ENCODE measurements at regions not wholly inside any gene's neighbourhood (a gene's known extent, or its start where the extent isn't known, plus 50 kb on each side); places are given as distances from the start of the nearest gene placed in this dataset.

- Histone ChIP-seq H3K27me3 (ENCODE audit: insufficient read depth, poor library complexity, severe bottlenecking) (no peaks in the 10 kb centered on the region), H3K27ac (replicated peaks) (no peak overlapping the region), H3K4me3 (replicated peaks; ENCODE audit: insufficient read depth, low read length) (no peak overlapping the region)
- TF ChIP-seq REST (IDR thresholded peaks at IDR 0.05; ENCODE audit: insufficient replicate concordance, low read depth) = no peak
- no peak for TF ChIP-seq GABPA (IDR thresholded peaks at IDR 0.05; ENCODE audit: low read depth)
- no peak for TF ChIP-seq SPI1 (IDR thresholded peaks at IDR 0.05; ENCODE audit: borderline replicate concordance, low read depth)
- TF ChIP-seq POLR2AphosphoS5 (IDR thresholded peaks at IDR 0.05; ENCODE audit: low read depth) = no peak
- TF ChIP-seq, protein P1, sequence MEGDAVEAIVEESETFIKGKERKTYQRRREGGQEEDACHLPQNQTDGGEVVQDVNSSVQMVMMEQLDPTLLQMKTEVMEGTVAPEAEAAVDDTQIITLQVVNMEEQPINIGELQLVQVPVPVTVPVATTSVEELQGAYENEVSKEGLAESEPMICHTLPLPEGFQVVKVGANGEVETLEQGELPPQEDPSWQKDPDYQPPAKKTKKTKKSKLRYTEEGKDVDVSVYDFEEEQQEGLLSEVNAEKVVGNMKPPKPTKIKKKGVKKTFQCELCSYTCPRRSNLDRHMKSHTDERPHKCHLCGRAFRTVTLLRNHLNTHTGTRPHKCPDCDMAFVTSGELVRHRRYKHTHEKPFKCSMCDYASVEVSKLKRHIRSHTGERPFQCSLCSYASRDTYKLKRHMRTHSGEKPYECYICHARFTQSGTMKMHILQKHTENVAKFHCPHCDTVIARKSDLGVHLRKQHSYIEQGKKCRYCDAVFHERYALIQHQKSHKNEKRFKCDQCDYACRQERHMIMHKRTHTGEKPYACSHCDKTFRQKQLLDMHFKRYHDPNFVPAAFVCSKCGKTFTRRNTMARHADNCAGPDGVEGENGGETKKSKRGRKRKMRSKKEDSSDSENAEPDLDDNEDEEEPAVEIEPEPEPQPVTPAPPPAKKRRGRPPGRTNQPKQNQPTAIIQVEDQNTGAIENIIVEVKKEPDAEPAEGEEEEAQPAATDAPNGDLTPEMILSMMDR (IDR thresholded peaks at IDR 0.05; ENCODE audit: insufficient read depth, low read length) = no peak
- DNase-seq (ENCODE audit: low read depth in 1 of 2, low spot score in 1 of 2) = no peak
Observed at GRCh38 chr3:7877312-7877711, 624.3 kb upstream of the LMCD1 start.

DNA sequence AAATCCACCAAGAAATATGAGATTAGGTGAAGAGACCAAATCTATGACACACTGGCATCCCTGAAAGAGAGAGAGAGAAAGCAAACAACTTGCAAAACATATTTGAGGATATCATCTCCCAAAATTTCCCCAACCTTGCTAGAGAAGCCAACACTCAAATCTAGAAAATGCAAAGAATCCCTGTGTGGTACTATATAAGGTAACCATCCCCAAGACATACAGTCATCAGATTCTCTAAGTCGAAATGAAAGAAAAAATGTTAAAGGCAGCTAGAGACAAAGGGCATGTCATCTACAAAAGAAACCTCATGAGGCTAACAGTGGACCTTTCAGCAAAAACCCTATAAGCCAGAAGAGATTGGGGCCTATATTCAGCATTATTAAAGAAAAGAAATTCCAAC lies 622.1 kb upstream of the LMCD1 start:
- DNase-seq (ENCODE audit: low read depth in 1 of 2, low spot score in 1 of 2) = no peak
- H3K4me3 ChIP-seq (replicated peaks; ENCODE audit: insufficient read depth, low read length) = no peak overlapping the region
- TF ChIP-seq, protein P1 (IDR thresholded peaks at IDR 0.05; ENCODE audit: insufficient read depth, low read length) = no peak
- TF ChIP-seq POLR2AphosphoS5 (IDR thresholded peaks at IDR 0.05; ENCODE audit: low read depth) = no peak
- no peak for TF ChIP-seq GABPA (IDR thresholded peaks at IDR 0.05; ENCODE audit: low read depth)
- TF ChIP-seq SPI1 (IDR thresholded peaks at IDR 0.05; ENCODE audit: borderline replicate concordance, low read depth) = no peak
- no peak for TF ChIP-seq REST (IDR thresholded peaks at IDR 0.05; ENCODE audit: insufficient replicate concordance, low read depth)
- H3K27me3 ChIP-seq (ENCODE audit: insufficient read depth, poor library complexity, severe bottlenecking) = no peaks in the 10 kb centered on the region
- no peak overlapping the region for H3K27ac ChIP-seq (replicated peaks)

GRCh38 chr3:7881946-7882345 lies 619.7 kb upstream of the LMCD1 start:
- DNase-seq (ENCODE audit: low read depth in 1 of 2, low spot score in 1 of 2) = no peak
- Histone ChIP-seq H3K27me3 (ENCODE audit: insufficient read depth, poor library complexity, severe bottlenecking) (no peaks in the 10 kb centered on the region), H3K4me3 (replicated peaks; ENCODE audit: insufficient read depth, low read length) (no peak overlapping the region), H3K27ac (replicated peaks) (no peak overlapping the region)
- no peak for TF ChIP-seq GABPA (IDR thresholded peaks at IDR 0.05; ENCODE audit: low read depth)
- TF ChIP-seq SPI1 (IDR thresholded peaks at IDR 0.05; ENCODE audit: borderline replicate concordance, low read depth) = no peak
- TF ChIP-seq, protein P1 (IDR thresholded peaks at IDR 0.05; ENCODE audit: insufficient read depth, low read length) = no peak
- no peak for TF ChIP-seq POLR2AphosphoS5 (IDR thresholded peaks at IDR 0.05; ENCODE audit: low read depth)
- no peak for TF ChIP-seq REST (IDR thresholded peaks at IDR 0.05; ENCODE audit: insufficient replicate concordance, low read depth)

Data from HL-60 (cell line).